H1 (cell line): ENCODE measurements at regions not wholly inside any gene's neighbourhood (a gene's known extent, or its start where the extent isn't known, plus 50 kb on each side); places are given as distances from the start of the nearest gene placed in this dataset.

Source experiments
- CTCF ChIP-seq, 3 experiments: IDR thresholded peaks; 1 replicate in 2 of 3; 2 replicates in 1 of 3; pipeline versions ENCODE4 v1.5.1 to v1.6.1; 2011; ENCODE audit warnings: low read length in 3 of 3, mild to moderate bottlenecking in 3 of 3, inconsistent platforms in 2 of 3, low read depth in 1 of 3, moderate library complexity in 1 of 3; ENCODE audit not compliant: insufficient read depth in 1 of 3; ENCODE audit errors: control extremely low read depth in 1 of 3
- SIRT6 ChIP-seq: IDR thresholded peaks from one replicate; pipeline ENCODE4 v1.7.1; 2012; ENCODE audit warnings: low read length, inconsistent platforms
- SP1 ChIP-seq: IDR thresholded peaks from 2 replicates; pipeline ENCODE4 v1.6.1; 2011; ENCODE audit warnings: low read depth, low read length

DNA sequence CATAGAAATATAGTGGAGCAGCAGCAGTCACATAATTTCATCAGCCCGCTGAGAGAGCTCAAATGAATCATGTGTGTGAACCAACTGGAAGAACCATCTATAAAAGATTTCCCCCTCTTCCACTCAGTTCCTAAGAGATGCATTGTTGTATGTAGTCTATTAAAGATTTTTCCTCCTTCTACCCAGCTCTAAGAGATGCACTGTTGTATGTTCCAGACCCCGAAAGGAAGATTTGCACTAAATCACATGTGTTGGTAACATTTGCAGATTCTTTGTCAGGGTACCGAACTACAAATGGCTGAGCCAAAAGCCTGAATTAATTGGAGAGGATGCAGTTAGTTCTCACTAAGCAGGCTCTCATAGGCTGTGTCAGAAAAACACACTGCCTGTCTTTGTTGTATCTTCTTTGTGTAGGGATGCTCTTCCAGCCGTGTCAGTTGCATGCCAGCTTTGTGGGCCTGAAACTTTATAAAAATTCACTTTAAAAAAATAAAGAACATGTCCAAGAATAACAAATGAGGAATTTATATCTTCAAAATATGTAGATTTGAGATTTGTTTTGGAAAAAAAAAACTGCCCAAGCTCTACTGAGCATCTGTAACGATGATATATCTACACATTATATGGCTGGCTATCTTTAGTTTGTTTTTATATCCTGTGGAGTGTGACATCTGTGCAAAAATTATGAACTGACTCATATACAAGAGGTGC is 223.1 kb downstream of the MZT1 start:
- TF ChIP-seq SP1 (no peak), SIRT6 (no peak), CTCF (IDR thresholded peaks at IDR 0.05; ENCODE audit: control extremely low read depth in 1 of 3, insufficient read depth in 1 of 3, low read depth in 1 of 3, low read length in 3 of 3) (no peak)
